ENCODE measurements at regions not wholly inside any gene's neighbourhood (a gene's known extent, or its start where the extent isn't known, plus 50 kb on each side); places are given as distances from the start of the nearest gene placed in this dataset.

DNA sequence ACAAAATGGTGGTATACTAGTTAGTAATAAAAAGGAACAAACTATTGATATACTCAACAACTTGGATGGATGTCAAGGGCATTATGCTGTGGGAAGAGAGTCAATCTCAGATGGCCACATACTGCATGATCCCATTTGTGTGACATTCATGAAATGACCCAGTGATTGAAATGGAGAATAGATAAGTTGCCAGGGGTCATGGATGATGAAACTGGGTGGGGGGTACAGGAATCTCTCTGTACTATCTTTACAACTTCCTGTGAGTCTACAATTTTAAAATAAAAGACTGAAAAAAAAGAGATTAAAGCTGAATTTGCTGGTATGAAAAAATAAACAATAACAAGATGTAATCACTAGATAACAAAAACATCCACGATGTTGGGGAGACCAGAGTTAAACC lies 70.5 kb upstream of the CDYL2 start:
- H3K9me3 ChIP-seq (ENCODE audit: insufficient read depth, low read depth): no peaks in the 10 kb centered on the region
- intact Hi-C loops (cut with micrococcal nuclease; ENCODE audit: unreplicated experiment): no loop called here
- ChIA-PET POLR2A (ENCODE audit: unreplicated experiment) (no interaction called here), CTCF (no interaction called here)
- no peaks in the 10 kb centered on the region for H4K20me1 ChIP-seq (ENCODE audit: insufficient read depth)
- 0 out of 2 replicates have a peak, but pooled peaks cover 14% of the 10 kb centered on the region for H3K27me3 ChIP-seq (ENCODE audit: insufficient read depth, low read depth)
- no peaks in the 10 kb centered on the region for H3K36me3 ChIP-seq (ENCODE audit: low read depth)
- H3K79me2 ChIP-seq (ENCODE audit: low read depth): no peaks in the 10 kb centered on the region
- BruUV-seq (replicated peaks): no TSS peak
- no peak overlapping the region for H2AFZ ChIP-seq
- no peak for DNase-seq
- no peaks in the 10 kb centered on the region for H3K4me1 ChIP-seq (replicated peaks; ENCODE audit: insufficient read depth)
- H3F3A ChIP-seq (ENCODE audit: insufficient read depth, low read depth): no peaks in the 10 kb centered on the region
- TF ChIP-seq EZH2 (IDR thresholded peaks at IDR 0.05; ENCODE audit: low read depth): no peak
- TF ChIP-seq CTCF (conservative IDR thresholded peaks at IDR 0.05): no peak
- H3K4me3 ChIP-seq: no peak overlapping the region
- no peaks in the 10 kb centered on the region for H3K9me2 ChIP-seq (ENCODE audit: insufficient read depth)
- no peak overlapping the region for H3K4me2 ChIP-seq
- H3K27ac ChIP-seq: no peak overlapping the region

GRCh38 chr16:80862160-80862705 lies 57.8 kb upstream of the CDYL2 start:
- no peak overlapping the region for H3K4me3 ChIP-seq

More at GRCh38 chr16:80862160-80862705, 57.8 kb upstream of the CDYL2 start:
- ChIA-PET CTCF (no interaction called here), POLR2A (ENCODE audit: unreplicated experiment) (no interaction called here)
- H3K27me3 ChIP-seq (ENCODE audit: insufficient read depth, low read depth): no peaks in the 10 kb centered on the region
- H3K4me1 ChIP-seq (replicated peaks; ENCODE audit: insufficient read depth): no peaks in the 10 kb centered on the region
- no peaks in the 10 kb centered on the region for H3K79me2 ChIP-seq (ENCODE audit: low read depth)
- H2AFZ ChIP-seq: no peak overlapping the region
- no TSS peak for BruUV-seq (replicated peaks)
- TF ChIP-seq CTCF (conservative IDR thresholded peaks at IDR 0.05): no peak
- TF ChIP-seq EZH2 (IDR thresholded peaks at IDR 0.05; ENCODE audit: low read depth): no peak
- H3K27ac ChIP-seq: no peak overlapping the region
- intact Hi-C loops (cut with micrococcal nuclease; ENCODE audit: unreplicated experiment): no loop called here
- DNase-seq: no peak
- H3K4me2 ChIP-seq: no peak overlapping the region
- H3K9me3 ChIP-seq (ENCODE audit: insufficient read depth, low read depth): no peaks in the 10 kb centered on the region
- no peaks in the 10 kb centered on the region for H3K36me3 ChIP-seq (ENCODE audit: low read depth)
- H3F3A ChIP-seq (ENCODE audit: insufficient read depth, low read depth): no peaks in the 10 kb centered on the region
- H4K20me1 ChIP-seq (ENCODE audit: insufficient read depth): no peaks in the 10 kb centered on the region
- no peaks in the 10 kb centered on the region for H3K9me2 ChIP-seq (ENCODE audit: insufficient read depth)
